Natural killer cell (primary cell): ENCODE measurements at regions not wholly inside any gene's neighbourhood (a gene's known extent, or its start where the extent isn't known, plus 50 kb on each side); places are given as distances from the start of the nearest gene placed in this dataset.

ENCODE experiments used
- ATAC-seq, 3 donors: fragments of 150-1000 bp in 2 of 3; fragments of 200-7000 bp in 1 of 3; cut with Tn5 transposase; 1 replicate in 1 of 3; 2 replicates in 2 of 3; pipeline ENCODE4 v1.10.0; 2021; ENCODE audit warnings: mild to moderate bottlenecking in 2 of 3, moderate library complexity in 2 of 3
- DNase-seq, 2 donors: peaks; one replicate each; pipeline versions ENCODE4 v3.0.0 to v3.0.0-alpha.2; 2013 to 2021; ENCODE audit warnings: mixed read lengths in 1 of 2
- H3K27ac ChIP-seq: one replicate; pipeline ENCODE4 v1.5.1; 2013; ENCODE audit warnings: mild to moderate bottlenecking, low read length
- H3K27me3 ChIP-seq: one replicate; pipeline ENCODE4 v1.6.1; 2013; ENCODE audit warnings: low read length; ENCODE audit not compliant: control insufficient read depth, insufficient read depth
- H3K36me3 ChIP-seq: one replicate; pipeline ENCODE4 v1.6.1; 2013; ENCODE audit warnings: low read length; ENCODE audit not compliant: control insufficient read depth, insufficient read depth
- H3K4me1 ChIP-seq: one replicate; pipeline ENCODE4 v1.6.1; 2013; ENCODE audit warnings: low read length; ENCODE audit not compliant: control insufficient read depth, insufficient read depth
- H3K4me3 ChIP-seq: one replicate; pipeline ENCODE4 v1.5.1; 2013; ENCODE audit warnings: low read length
- H3K9me3 ChIP-seq: one replicate; pipeline ENCODE4 v1.6.1; 2013; ENCODE audit warnings: low read length; ENCODE audit not compliant: control insufficient read depth, insufficient read depth
- H3K27ac Mint-ChIP-seq, 2 donors: one replicate each; pipeline ENCODE4 v1.8.0; 2022; ENCODE audit warnings: mild to moderate bottlenecking in 2 of 2, mixed read lengths in 2 of 2, moderate library complexity in 1 of 2
- H3K27me3 Mint-ChIP-seq, 2 donors: one replicate each; pipeline ENCODE4 v1.8.0; 2022; ENCODE audit warnings: low read depth in 2 of 2, mixed read lengths in 2 of 2
- H3K36me3 Mint-ChIP-seq: one replicate; pipeline ENCODE4 v1.8.0; 2022; ENCODE audit warnings: mixed read lengths
- H3K4me1 Mint-ChIP-seq, 2 donors: one replicate each; pipeline ENCODE4 v1.8.0; 2022; ENCODE audit warnings: mixed read lengths in 2 of 2
- H3K4me3 Mint-ChIP-seq: one replicate; pipeline ENCODE4 v1.8.0; 2022; ENCODE audit warnings: mild to moderate bottlenecking, moderate library complexity, mixed read lengths
- H3K9me3 Mint-ChIP-seq, 2 donors: one replicate each; pipeline ENCODE4 v1.8.0; 2022; ENCODE audit warnings: mixed read lengths in 2 of 2
- CTCF ChIP-seq: fragments of 200-600 bp; IDR thresholded peaks from one replicate; pipeline ENCODE4 v1.8.0; 2022; ENCODE audit warnings: antibody characterized with exemption
- WGBS: methylation state at CpG from one replicate; pipeline ENCODE4 v1.1.7; 2013; ENCODE audit warnings: missing lambda C conversion rate; ENCODE audit not compliant: insufficient coverage; 5-methylcytosine and 5-hydroxymethylcytosine counted together
- intact Hi-C: fragments of 100-400 bp; cut with micrococcal nuclease; formaldehyde crosslinking; loops from one replicate; pipeline ENCODE4 v1.14.2; 2022

- Histone ChIP-seq H3K36me3 (no peaks in the 10 kb centered on the region), H3K4me3 (no peak overlapping the region), H3K27me3 (no peaks in the 10 kb centered on the region), H3K27ac (no peak overlapping the region), H3K4me1 (peaks cover 40% of the 10 kb centered on the region), H3K9me3 (no peaks in the 10 kb centered on the region)
- peak overlapping the region; percentile 38 to 72 for H3K27ac Mint-ChIP-seq
- H3K4me1 Mint-ChIP-seq = peaks cover 44 to 52% of the 10 kb centered on the region in 2 donors
- H3K27me3 Mint-ChIP-seq = peaks cover 0 to 3% of the 10 kb centered on the region in 2 donors
- no peak for TF ChIP-seq CTCF
- DNase-seq (peak in 1 of 2 donors; percentile 35), ATAC-seq (peak; percentile 74 to 91 (median 85))
- H3K36me3 Mint-ChIP-seq = no peaks in the 10 kb centered on the region
- H3K9me3 Mint-ChIP-seq = no peaks in the 10 kb centered on the region
- H3K4me3 Mint-ChIP-seq = peak overlapping the region; percentile 47
- WGBS = 51% methylated on average over 12 of the region's 13 CpGs
- intact Hi-C loops = loop anchor here (1.0 kb wide), 1 partner anchor 71 kb away; no protein-coding TSS in a partner anchor
Observed at GRCh38 chr12:4201333-4202100, 72.0 kb upstream of the CCND2 start.

GRCh38 chr12:4197922-4198763 lies 75.4 kb upstream of the CCND2 start:
- Histone ChIP-seq H3K4me1 (peaks cover 40% of the 10 kb centered on the region), H3K4me3 (no peak overlapping the region), H3K27me3 (no peaks in the 10 kb centered on the region), H3K9me3 (no peaks in the 10 kb centered on the region), H3K36me3 (no peaks in the 10 kb centered on the region), H3K27ac (no peak overlapping the region)
- H3K27me3 Mint-ChIP-seq = no peaks in the 10 kb centered on the region
- WGBS = 72% methylated on average over 11 of the region's 11 CpGs
- no peak for TF ChIP-seq CTCF
- DNase-seq (no peak), ATAC-seq (peak in 2 of 3 donors; percentile 21 to 43)
- H3K4me3 Mint-ChIP-seq = no peak overlapping the region
- no peak overlapping the region for H3K27ac Mint-ChIP-seq
- no peaks in the 10 kb centered on the region for H3K36me3 Mint-ChIP-seq
- H3K9me3 Mint-ChIP-seq = no peaks in the 10 kb centered on the region
- peaks cover 44 to 47% of the 10 kb centered on the region in 2 donors for H3K4me1 Mint-ChIP-seq
- intact Hi-C loops = no loop called here

GRCh38 chr12:4196805-4197420 lies 76.6 kb upstream of the CCND2 start:
- no peak for DNase-seq

More at GRCh38 chr12:4196805-4197420, 76.6 kb upstream of the CCND2 start:
- intact Hi-C loops = no loop called here
- Mint-ChIP-seq H3K27ac (no peak overlapping the region), H3K4me3 (no peak overlapping the region), H3K27me3 (no peaks in the 10 kb centered on the region), H3K36me3 (no peaks in the 10 kb centered on the region), H3K9me3 (no peaks in the 10 kb centered on the region), H3K4me1 (peaks cover 32 to 34% of the 10 kb centered on the region in 2 donors)
- Histone ChIP-seq H3K27me3 (no peaks in the 10 kb centered on the region), H3K4me3 (no peak overlapping the region), H3K9me3 (no peaks in the 10 kb centered on the region), H3K36me3 (no peaks in the 10 kb centered on the region), H3K4me1 (peaks cover 33% of the 10 kb centered on the region), H3K27ac (no peak overlapping the region)
- 98% methylated on average over 8 of the region's 8 CpGs for WGBS
- no peak for TF ChIP-seq CTCF
- no peak for ATAC-seq
